Neuron (in vitro differentiated cells): ENCODE measurements at regions not wholly inside any gene's neighbourhood (a gene's known extent, or its start where the extent isn't known, plus 50 kb on each side); places are given as distances from the start of the nearest gene placed in this dataset.
"Not testable (repeated sequence)": the region's sequence is repeated elsewhere in the genome, so short reads cannot be mapped to it uniquely, and the experiment has no call there.

Source experiments
- H2AFZ ChIP-seq: one replicate; pipeline ENCODE4 v1.6.1; 2013; ENCODE audit warnings: low read depth, mild to moderate bottlenecking, inconsistent platforms, low read length, moderate library complexity
- H3K27me3 ChIP-seq: one replicate; pipeline ENCODE4 v1.6.1; 2013; ENCODE audit warnings: low read length; ENCODE audit not compliant: insufficient read depth
- H3K36me3 ChIP-seq: one replicate; pipeline ENCODE4 v1.6.1; 2013; ENCODE audit warnings: low read length; ENCODE audit not compliant: insufficient read depth
- H3K4me1 ChIP-seq: one replicate; pipeline ENCODE4 v1.6.1; 2013; ENCODE audit warnings: low read length; ENCODE audit not compliant: insufficient read depth
- H3K4me3 ChIP-seq: 2 replicates; pipeline ENCODE4 v1.5.1; 2013; ENCODE audit warnings: mild to moderate bottlenecking, low read length, moderate library complexity
- H3K9me3 ChIP-seq: one replicate; pipeline ENCODE4 v1.6.1; 2013; ENCODE audit warnings: low read length

DNA sequence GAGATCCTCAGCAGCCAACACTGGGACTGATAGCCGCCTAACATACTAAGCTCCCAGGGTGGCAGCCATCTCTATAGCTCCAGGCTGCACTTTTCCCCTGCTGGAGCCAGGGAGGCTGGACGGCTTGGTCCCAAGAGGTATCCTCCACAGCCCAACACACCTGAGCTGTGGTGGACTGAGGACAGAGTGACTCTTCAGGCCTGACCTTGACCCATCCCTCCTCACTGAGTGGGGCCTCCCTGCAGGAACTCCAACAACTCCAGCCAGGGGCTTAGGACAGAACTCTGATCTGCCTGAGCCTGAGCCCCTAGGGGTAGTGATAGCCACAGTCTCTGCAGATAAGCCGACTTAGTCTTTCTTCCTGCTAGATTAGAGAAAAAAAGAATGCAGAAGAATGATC, 958.1 kb upstream of the PRR20A start:
- Histone ChIP-seq H3K4me3 (no peak overlapping the region), H3K9me3 (no peaks in the 10 kb centered on the region), H3K36me3 (no peaks in the 10 kb centered on the region), H2AFZ (no peak overlapping the region), H3K4me1 (no peaks in the 10 kb centered on the region), H3K27me3 (no peaks in the 10 kb centered on the region)

DNA sequence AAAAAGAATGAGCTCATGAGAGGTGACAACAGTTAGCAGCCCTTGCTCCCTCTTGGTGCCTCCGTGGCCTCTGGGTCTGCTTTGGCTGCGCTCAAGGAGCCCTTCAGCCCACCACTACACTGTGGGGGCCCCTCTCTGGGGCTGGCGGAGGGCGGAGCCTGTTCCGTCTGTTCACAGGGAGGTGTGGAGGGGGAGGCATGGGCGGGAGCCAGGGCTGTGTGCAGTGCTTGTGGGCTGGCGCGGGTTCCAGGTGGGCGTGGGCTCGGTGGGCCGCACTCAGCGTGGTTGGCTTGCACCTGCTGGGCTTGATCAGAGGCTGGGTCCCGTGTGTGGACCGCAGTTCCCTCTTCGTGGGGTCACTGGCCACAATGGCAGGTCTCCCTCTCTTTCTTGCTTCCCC, 953.4 kb upstream of the PRR20A start:
- no peaks in the 10 kb centered on the region for H3K27me3 ChIP-seq
- H3K36me3 ChIP-seq = no peaks in the 10 kb centered on the region
- no peak overlapping the region for H3K4me3 ChIP-seq
- H2AFZ ChIP-seq = no peak overlapping the region
- H3K9me3 ChIP-seq = no peaks in the 10 kb centered on the region
- H3K4me1 ChIP-seq = no peaks in the 10 kb centered on the region

DNA sequence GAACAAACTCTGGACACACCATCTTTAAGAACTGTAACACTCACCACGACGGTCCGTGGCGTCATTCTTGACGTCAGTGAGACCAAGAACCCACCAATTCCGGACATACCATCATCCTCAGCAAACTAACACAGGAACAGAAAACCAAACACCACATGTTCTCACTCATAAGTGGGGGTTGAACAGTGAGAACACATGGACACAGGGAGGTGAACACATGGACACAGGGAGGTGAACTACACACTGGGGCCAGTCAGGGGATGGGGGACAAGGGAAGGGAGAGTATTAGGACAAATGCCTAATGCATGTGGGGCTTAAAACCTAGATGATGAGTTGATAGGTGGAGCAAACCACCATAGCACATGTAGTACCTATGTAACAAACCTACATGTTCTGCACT, 952.1 kb upstream of the PRR20A start:
- not testable (repeated sequence) for H3K36me3 ChIP-seq, H2AFZ ChIP-seq, H3K27me3 ChIP-seq, H3K9me3 ChIP-seq, H3K4me3 ChIP-seq, H3K4me1 ChIP-seq

- Histone ChIP-seq H3K27me3 (no peaks in the 10 kb centered on the region), H2AFZ (no peak overlapping the region), H3K4me1 (no peaks in the 10 kb centered on the region), H3K4me3 (no peak overlapping the region), H3K36me3 (no peaks in the 10 kb centered on the region), H3K9me3 (no peaks in the 10 kb centered on the region)
Observed at GRCh38 chr13:56189439-56189838, 951.3 kb upstream of the PRR20A start.

- Histone ChIP-seq H3K27me3 (no peaks in the 10 kb centered on the region), H2AFZ (no peak overlapping the region), H3K4me1 (no peaks in the 10 kb centered on the region), H3K9me3 (no peaks in the 10 kb centered on the region), H3K36me3 (no peaks in the 10 kb centered on the region), H3K4me3 (no peak overlapping the region)
Observed at GRCh38 chr13:56189978-56190377, 950.7 kb upstream of the PRR20A start.

GRCh38 chr13:56198350-56198749, 942.4 kb upstream of the PRR20A start:
- H3K36me3 ChIP-seq = no peaks in the 10 kb centered on the region
- H3K4me3 ChIP-seq = no peak overlapping the region
- no peaks in the 10 kb centered on the region for H3K9me3 ChIP-seq
- no peak overlapping the region for H2AFZ ChIP-seq
- H3K27me3 ChIP-seq = no peaks in the 10 kb centered on the region
- H3K4me1 ChIP-seq = no peaks in the 10 kb centered on the region

DNA sequence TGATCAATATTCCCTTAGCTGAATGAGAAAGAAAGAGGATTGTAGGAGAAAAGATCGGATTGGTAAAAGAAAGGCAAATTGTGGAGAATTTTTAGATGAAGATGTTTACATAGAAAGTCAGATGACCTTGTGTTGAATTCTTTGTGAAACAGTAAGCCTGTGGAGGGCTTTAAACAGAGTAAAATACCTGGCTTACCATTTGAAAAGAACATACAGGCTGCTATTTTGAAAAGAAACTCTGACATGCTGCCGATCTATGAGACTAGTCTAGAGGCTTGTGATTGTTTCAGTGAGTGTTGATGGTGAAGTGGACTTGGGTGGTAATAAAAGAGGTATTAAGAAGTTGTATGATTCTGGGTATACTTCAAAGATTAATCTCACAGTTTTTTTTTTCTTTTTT, 938.9 kb upstream of the PRR20A start:
- Histone ChIP-seq H3K27me3 (no peaks in the 10 kb centered on the region), H3K4me3 (no peak overlapping the region), H3K4me1 (no peaks in the 10 kb centered on the region), H3K9me3 (no peaks in the 10 kb centered on the region), H2AFZ (no peak overlapping the region), H3K36me3 (no peaks in the 10 kb centered on the region)

GRCh38 chr13:56216221-56216620, 924.5 kb upstream of the PRR20A start:
- Histone ChIP-seq H3K9me3 (no peaks in the 10 kb centered on the region), H3K27me3 (no peaks in the 10 kb centered on the region), H3K4me1 (no peaks in the 10 kb centered on the region), H2AFZ (no peak overlapping the region), H3K36me3 (no peaks in the 10 kb centered on the region), H3K4me3 (no peak overlapping the region)

GRCh38 chr13:56247692-56248091, 893.0 kb upstream of the PRR20A start:
- Histone ChIP-seq H3K4me1 (no peaks in the 10 kb centered on the region), H3K9me3 (no peaks in the 10 kb centered on the region)

DNA sequence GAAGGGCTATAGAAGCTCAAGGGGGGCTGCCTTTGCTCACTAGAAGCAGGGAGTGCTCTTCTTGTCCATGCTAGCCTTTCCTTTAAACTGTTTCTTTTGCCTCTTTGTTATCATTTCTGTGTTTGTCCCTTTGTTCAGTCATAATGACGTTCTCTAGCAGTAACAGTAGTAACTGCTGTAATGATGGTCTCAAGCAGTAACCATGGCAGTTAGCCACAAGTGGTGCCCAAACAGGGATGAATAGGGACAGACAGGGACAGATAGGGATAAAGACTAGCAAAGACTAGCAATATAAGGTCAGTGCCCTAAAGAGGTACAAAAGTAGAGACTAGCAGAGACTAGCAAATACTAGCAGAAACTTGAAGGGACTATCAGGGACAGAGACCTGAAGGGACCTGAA, 869.0 kb upstream of the PRR20A start:
- H3K36me3 ChIP-seq = no peaks in the 10 kb centered on the region
- H2AFZ ChIP-seq = no peak overlapping the region
- no peak overlapping the region for H3K4me3 ChIP-seq
- no peaks in the 10 kb centered on the region for H3K4me1 ChIP-seq
- H3K9me3 ChIP-seq = no peaks in the 10 kb centered on the region
- no peaks in the 10 kb centered on the region for H3K27me3 ChIP-seq

More at GRCh38 chr13:56247692-56248091, 893.0 kb upstream of the PRR20A start:
- Histone ChIP-seq H3K4me3 (no peak overlapping the region), H3K36me3 (no peaks in the 10 kb centered on the region), H3K27me3 (no peaks in the 10 kb centered on the region), H2AFZ (no peak overlapping the region)

DNA sequence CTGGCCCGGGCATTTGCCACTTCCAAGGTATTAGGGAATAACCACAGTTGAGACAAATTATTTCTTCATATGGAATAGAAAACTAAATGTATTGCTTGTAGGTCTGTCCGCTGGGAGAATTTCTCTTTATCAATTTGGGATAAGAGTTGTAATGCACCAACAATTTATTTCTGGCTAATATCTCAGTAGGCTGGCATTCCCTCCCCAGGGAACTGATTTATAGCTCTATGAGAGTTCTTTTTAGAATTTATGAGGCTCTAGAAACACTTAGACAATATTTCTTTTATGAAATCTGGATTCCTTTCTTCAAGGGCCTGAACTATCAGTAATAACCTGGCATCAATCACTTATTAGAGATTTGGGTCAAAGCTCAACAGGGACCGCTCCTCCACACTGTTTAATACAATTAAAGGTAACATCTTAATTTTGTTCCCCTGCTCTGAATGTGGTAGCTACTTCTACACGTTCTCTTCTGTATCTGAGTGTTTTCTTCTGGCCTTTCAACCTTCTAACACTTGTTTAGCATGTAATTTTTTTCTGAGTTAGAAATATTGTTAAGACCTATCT, 857.4 kb upstream of the PRR20A start:
- no peaks in the 10 kb centered on the region for H3K36me3 ChIP-seq
- no peak overlapping the region for H2AFZ ChIP-seq
- H3K9me3 ChIP-seq = no peaks in the 10 kb centered on the region
- H3K4me1 ChIP-seq = no peaks in the 10 kb centered on the region
- H3K27me3 ChIP-seq = no peaks in the 10 kb centered on the region
- no peak overlapping the region for H3K4me3 ChIP-seq

DNA sequence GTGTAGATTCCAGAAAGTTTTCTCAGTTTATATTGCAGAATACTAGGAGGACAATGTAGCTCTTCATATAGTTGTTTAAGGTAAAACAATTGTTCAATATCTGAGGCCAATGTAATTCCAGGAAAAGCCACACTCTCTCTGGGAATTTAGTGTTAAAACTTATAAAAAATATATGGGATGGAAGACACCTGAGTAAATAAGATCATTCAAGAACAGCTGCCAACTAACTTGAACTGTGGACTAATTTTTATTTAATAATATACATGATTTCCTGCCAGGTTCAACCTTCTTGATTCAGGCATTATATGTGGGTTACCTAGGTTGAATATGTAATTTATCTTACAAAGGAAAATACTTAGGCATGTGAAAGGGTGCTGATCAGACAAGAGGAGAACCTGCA, 841.1 kb upstream of the PRR20A start:
- H3K36me3 ChIP-seq = no peaks in the 10 kb centered on the region
- H3K4me1 ChIP-seq = no peaks in the 10 kb centered on the region

DNA sequence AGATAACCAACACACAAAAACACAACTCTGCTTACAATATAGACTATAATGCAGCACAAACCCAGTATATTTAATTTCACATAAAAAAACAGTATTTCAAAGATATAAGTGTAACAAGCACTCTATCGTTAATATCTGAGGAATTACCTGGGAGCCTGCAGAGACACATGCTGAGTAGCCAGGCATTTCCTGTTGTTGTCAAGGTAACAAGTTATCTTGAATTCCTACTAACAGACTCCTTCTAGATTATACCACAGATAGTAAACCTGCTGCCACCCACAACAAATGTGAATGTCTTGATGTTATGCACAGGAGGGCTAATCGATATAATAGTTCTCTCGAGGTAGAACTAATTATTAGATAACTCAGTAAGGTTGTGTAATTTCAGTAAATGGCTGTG, 826.0 kb upstream of the PRR20A start:
- Histone ChIP-seq H3K4me3 (no peak overlapping the region), H3K36me3 (no peaks in the 10 kb centered on the region), H3K4me1 (peaks cover 3% of the 10 kb centered on the region), H2AFZ (no peak overlapping the region), H3K27me3 (no peaks in the 10 kb centered on the region), H3K9me3 (no peaks in the 10 kb centered on the region)

More for the DNA sequence above, 841.1 kb upstream of the PRR20A start:
- no peak overlapping the region for H2AFZ ChIP-seq
- no peak overlapping the region for H3K4me3 ChIP-seq
- H3K27me3 ChIP-seq = no peaks in the 10 kb centered on the region
- no peaks in the 10 kb centered on the region for H3K9me3 ChIP-seq

- H3K27me3 ChIP-seq = no peaks in the 10 kb centered on the region
- no peak overlapping the region for H2AFZ ChIP-seq
- H3K4me1 ChIP-seq = peaks cover 3% of the 10 kb centered on the region
- no peaks in the 10 kb centered on the region for H3K36me3 ChIP-seq
- no peak overlapping the region for H3K4me3 ChIP-seq
- no peaks in the 10 kb centered on the region for H3K9me3 ChIP-seq
Observed at GRCh38 chr13:56317841-56318240, 822.9 kb upstream of the PRR20A start.
